ENCODE measurements at regions not wholly inside any gene's neighbourhood (a gene's known extent, or its start where the extent isn't known, plus 50 kb on each side); places are given as distances from the start of the nearest gene placed in this dataset.

GRCh38 chr20:48100483-48100882 is 315.2 kb upstream of the SULF2 start:
- in situ Hi-C loops (cut with HindIII; ENCODE audit: low pct_ligation_motif_present, low sequenced_read_pairs), result no loop called here
- Histone ChIP-seq H3K27me3 (replicated peaks) (no peaks in the 10 kb centered on the region), H3K27ac (no peak overlapping the region), H3K36me3 (replicated peaks) (no peaks in the 10 kb centered on the region), H3K4me3 (ENCODE audit: low read depth, low read length) (no peak overlapping the region)
- DNase-seq, result no peak
- TF ChIP-seq CTCF (IDR thresholded peaks at IDR 0.05; ENCODE audit: low read depth, low read length, missing control alignments), result no peak

GRCh38 chr20:48098866-48099265 is 313.6 kb upstream of the SULF2 start:
- H3K27me3 ChIP-seq (replicated peaks), result no peaks in the 10 kb centered on the region
- DNase-seq, result no peak
- H3K36me3 ChIP-seq (replicated peaks), result no peaks in the 10 kb centered on the region
- H3K27ac ChIP-seq, result no peak overlapping the region
- no peak for TF ChIP-seq CTCF (IDR thresholded peaks at IDR 0.05; ENCODE audit: low read depth, low read length, missing control alignments)
- H3K4me3 ChIP-seq (ENCODE audit: low read depth, low read length), result no peak overlapping the region
- in situ Hi-C loops (cut with HindIII; ENCODE audit: low pct_ligation_motif_present, low sequenced_read_pairs), result no loop called here

GRCh38 chr20:48098099-48098498 is 312.8 kb upstream of the SULF2 start:
- DNase-seq, result no peak
- H3K4me3 ChIP-seq (ENCODE audit: low read depth, low read length), result no peak overlapping the region
- H3K27me3 ChIP-seq (replicated peaks), result no peaks in the 10 kb centered on the region
- in situ Hi-C loops (cut with HindIII; ENCODE audit: low pct_ligation_motif_present, low sequenced_read_pairs), result no loop called here
- no peak for TF ChIP-seq CTCF (IDR thresholded peaks at IDR 0.05; ENCODE audit: low read depth, low read length, missing control alignments)
- H3K36me3 ChIP-seq (replicated peaks), result no peaks in the 10 kb centered on the region
- H3K27ac ChIP-seq, result no peak overlapping the region

GRCh38 chr20:48096957-48097890 is 311.9 kb upstream of the SULF2 start:
- Histone ChIP-seq H3K27me3 (replicated peaks) (no peaks in the 10 kb centered on the region), H3K4me3 (ENCODE audit: low read depth, low read length) (no peak overlapping the region), H3K27ac (no peak overlapping the region), H3K36me3 (replicated peaks) (no peaks in the 10 kb centered on the region)
- no peak for TF ChIP-seq CTCF (IDR thresholded peaks at IDR 0.05; ENCODE audit: low read depth, low read length, missing control alignments)
- in situ Hi-C loops (cut with HindIII; ENCODE audit: low pct_ligation_motif_present, low sequenced_read_pairs), result no loop called here
- DNase-seq, result no peak

GRCh38 chr20:48096212-48096875 is 311.1 kb upstream of the SULF2 start:
- no peak for DNase-seq
- no peak overlapping the region for H3K27ac ChIP-seq
- in situ Hi-C loops (cut with HindIII; ENCODE audit: low pct_ligation_motif_present, low sequenced_read_pairs), result no loop called here
- no peak for TF ChIP-seq CTCF (IDR thresholded peaks at IDR 0.05; ENCODE audit: low read depth, low read length, missing control alignments)
- no peak overlapping the region for H3K4me3 ChIP-seq (ENCODE audit: low read depth, low read length)
- no peaks in the 10 kb centered on the region for H3K27me3 ChIP-seq (replicated peaks)
- no peaks in the 10 kb centered on the region for H3K36me3 ChIP-seq (replicated peaks)

Data from brain microvascular endothelial cell (primary cell).